ENCODE measurements at regions not wholly inside any gene's neighbourhood (a gene's known extent, or its start where the extent isn't known, plus 50 kb on each side); places are given as distances from the start of the nearest gene placed in this dataset.

DNA sequence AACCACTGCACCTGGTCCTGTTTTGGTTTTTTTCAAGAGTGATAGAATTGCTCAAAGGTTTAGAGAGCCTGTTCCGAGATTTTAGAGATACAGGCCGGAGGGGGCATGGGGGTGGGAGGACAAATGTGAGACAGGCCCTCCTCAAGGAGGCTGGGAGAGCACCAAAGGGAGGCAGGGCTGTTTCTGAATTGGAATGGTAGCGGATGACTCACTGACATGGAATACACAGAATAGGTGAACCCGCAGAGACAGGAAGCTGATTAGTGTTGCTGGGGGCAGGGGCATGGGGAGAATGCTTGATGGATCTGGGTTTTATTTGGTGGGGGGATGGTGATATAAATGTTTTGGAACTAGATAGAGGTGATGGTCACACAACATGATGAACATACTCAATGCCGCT lies 111.0 kb upstream of the MGAT5 start:
- H3K36me3 Mint-ChIP-seq (ENCODE audit: low read depth), result peaks cover 47% of the 10 kb centered on the region
- TF ChIP-seq, protein P1, sequence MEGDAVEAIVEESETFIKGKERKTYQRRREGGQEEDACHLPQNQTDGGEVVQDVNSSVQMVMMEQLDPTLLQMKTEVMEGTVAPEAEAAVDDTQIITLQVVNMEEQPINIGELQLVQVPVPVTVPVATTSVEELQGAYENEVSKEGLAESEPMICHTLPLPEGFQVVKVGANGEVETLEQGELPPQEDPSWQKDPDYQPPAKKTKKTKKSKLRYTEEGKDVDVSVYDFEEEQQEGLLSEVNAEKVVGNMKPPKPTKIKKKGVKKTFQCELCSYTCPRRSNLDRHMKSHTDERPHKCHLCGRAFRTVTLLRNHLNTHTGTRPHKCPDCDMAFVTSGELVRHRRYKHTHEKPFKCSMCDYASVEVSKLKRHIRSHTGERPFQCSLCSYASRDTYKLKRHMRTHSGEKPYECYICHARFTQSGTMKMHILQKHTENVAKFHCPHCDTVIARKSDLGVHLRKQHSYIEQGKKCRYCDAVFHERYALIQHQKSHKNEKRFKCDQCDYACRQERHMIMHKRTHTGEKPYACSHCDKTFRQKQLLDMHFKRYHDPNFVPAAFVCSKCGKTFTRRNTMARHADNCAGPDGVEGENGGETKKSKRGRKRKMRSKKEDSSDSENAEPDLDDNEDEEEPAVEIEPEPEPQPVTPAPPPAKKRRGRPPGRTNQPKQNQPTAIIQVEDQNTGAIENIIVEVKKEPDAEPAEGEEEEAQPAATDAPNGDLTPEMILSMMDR (IDR thresholded peaks at IDR 0.05), result no peak
- H3K9me3 Mint-ChIP-seq, result no peaks in the 10 kb centered on the region
- H3K27me3 Mint-ChIP-seq (ENCODE audit: low read depth, poor library complexity), result peaks cover 5% of the 10 kb centered on the region
- peaks cover 20% of the 10 kb centered on the region for H3K4me1 Mint-ChIP-seq
- no peak for DNase-seq
- no peak overlapping the region for H3K27ac Mint-ChIP-seq
- no peak overlapping the region for H3K4me3 Mint-ChIP-seq

DNA sequence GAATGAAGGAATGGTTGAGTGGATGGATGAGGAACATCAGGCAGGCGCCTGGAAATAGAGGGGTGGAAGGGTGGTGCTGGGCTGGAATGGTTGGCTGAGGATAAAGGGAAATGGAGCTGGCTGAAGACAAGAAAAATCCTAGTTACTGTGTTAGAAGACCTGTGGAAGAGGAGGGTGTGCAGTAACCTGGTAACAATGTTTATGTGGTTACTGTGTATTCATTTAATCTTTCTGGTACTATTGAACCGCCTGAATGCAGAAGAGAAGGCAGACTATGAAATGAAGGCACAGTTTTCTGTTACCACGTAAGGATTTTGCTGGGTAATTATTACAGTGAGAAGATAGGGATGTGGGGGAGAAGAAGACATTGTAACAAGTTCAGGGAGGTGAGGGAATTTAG lies 110.3 kb upstream of the MGAT5 start:
- DNase-seq, result no peak
- Mint-ChIP-seq H3K4me1 (peaks cover 26% of the 10 kb centered on the region), H3K9me3 (no peaks in the 10 kb centered on the region), H3K4me3 (no peak overlapping the region), H3K36me3 (ENCODE audit: low read depth) (peaks cover 40% of the 10 kb centered on the region), H3K27ac (no peak overlapping the region), H3K27me3 (ENCODE audit: low read depth, poor library complexity) (peaks cover 5% of the 10 kb centered on the region)
- TF ChIP-seq, protein P1 (IDR thresholded peaks at IDR 0.05), result no peak

DNA sequence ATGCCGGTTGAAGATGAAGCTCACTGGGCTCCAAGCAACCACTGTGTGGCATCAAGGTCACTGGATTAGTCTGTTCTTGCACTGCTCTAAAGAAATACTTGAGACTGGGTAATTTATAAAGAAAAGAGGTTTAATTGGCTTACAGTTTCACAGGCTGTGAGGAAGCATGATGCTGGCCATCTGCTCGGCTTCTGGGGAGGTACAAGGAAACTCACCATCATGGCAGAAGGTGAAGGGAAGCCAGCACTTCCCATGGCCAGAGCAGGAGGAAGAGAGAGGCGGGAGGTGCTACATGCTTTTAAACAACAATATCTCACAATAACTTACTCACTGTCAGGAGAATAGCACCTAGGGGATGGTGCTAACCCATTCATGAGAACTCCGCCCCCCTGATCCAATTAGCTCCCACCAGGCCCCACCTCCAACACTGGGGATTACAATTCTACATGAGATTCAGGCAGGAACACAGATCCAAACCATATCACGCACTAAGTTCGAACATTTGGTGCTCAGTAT lies 109.7 kb upstream of the MGAT5 start:
- DNase-seq, result no peak
- Mint-ChIP-seq H3K36me3 (ENCODE audit: low read depth) (peaks cover 35% of the 10 kb centered on the region), H3K4me1 (peaks cover 26% of the 10 kb centered on the region), H3K27me3 (ENCODE audit: low read depth, poor library complexity) (peaks cover 5% of the 10 kb centered on the region), H3K27ac (no peak overlapping the region), H3K4me3 (no peak overlapping the region), H3K9me3 (no peaks in the 10 kb centered on the region)
- TF ChIP-seq, protein P1 (IDR thresholded peaks at IDR 0.05), result no peak

DNA sequence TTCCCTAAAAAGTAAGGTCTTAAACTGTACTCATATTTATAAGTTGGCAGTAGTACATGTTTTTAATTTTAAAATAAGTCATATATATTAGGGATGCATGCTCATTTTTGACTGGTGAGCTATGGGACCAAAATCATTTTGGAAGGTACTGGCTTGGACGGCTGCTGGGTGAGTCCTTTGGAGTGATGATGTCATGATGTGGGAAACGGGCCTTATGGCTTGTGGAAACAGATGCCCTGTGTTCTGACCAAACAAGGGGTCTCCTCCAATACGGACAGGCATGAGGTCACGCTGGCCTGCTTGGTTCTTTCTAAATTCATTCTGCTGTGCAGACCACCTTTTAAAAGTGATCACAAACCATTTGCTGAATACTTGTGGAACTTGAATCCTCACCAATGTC lies 109.2 kb upstream of the MGAT5 start:
- peaks cover 5% of the 10 kb centered on the region for H3K27me3 Mint-ChIP-seq (ENCODE audit: low read depth, poor library complexity)
- TF ChIP-seq, protein P1 (IDR thresholded peaks at IDR 0.05), result no peak

DNA sequence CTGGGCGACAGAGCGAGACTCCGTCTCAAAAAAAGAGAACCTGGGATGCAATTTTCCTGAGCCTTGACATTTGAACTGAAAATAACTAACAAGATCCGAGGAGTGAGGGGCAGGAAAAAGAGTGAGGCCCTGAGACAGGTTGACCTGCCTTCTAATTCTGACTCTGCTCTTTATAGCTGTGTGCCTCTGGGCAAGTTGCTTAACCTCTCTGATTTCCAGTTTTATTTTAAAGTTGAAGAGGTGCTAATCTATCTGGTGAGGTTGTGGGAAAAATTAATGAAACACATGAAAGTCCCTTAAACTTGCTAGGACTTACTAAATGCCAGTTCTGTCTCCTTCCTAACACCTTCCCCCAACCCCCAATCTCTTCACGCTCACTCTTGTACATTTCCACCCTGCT lies 108.4 kb upstream of the MGAT5 start:
- peaks cover 5% of the 10 kb centered on the region for H3K27me3 Mint-ChIP-seq (ENCODE audit: low read depth, poor library complexity)
- H3K9me3 Mint-ChIP-seq, result no peaks in the 10 kb centered on the region
- peaks cover 30% of the 10 kb centered on the region for H3K36me3 Mint-ChIP-seq (ENCODE audit: low read depth)
- no peak overlapping the region for H3K27ac Mint-ChIP-seq
- no peak overlapping the region for H3K4me3 Mint-ChIP-seq
- H3K4me1 Mint-ChIP-seq, result peaks cover 26% of the 10 kb centered on the region
- TF ChIP-seq, protein P1 (IDR thresholded peaks at IDR 0.05), result no peak
- DNase-seq, result no peak

More for the DNA sequence above, 109.2 kb upstream of the MGAT5 start:
- no peak overlapping the region for H3K27ac Mint-ChIP-seq
- no peak overlapping the region for H3K4me3 Mint-ChIP-seq
- H3K9me3 Mint-ChIP-seq, result no peaks in the 10 kb centered on the region
- peaks cover 35% of the 10 kb centered on the region for H3K36me3 Mint-ChIP-seq (ENCODE audit: low read depth)
- no peak for DNase-seq
- peaks cover 26% of the 10 kb centered on the region for H3K4me1 Mint-ChIP-seq

DNA sequence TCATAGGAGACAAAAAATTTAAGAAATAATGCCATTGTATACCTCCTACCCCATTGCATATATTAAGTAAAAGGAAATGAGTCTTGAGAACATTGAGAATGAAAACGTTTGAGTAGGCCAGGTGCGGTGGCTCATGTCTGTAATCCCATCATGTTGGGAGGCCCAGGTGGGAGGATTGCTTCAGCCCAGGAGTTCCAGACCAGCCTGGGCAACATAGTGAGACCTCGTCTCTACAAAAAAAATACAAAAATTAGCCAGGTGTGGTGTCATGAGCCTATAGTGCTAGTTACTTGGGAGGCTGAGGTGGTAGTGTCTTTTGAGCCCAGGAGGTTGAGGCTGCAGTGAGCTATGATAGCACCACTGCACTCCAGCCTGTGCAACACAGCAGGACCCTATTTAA lies 107.7 kb upstream of the MGAT5 start:
- DNase-seq, result no peak
- H3K36me3 Mint-ChIP-seq (ENCODE audit: low read depth), result peaks cover 30% of the 10 kb centered on the region
- TF ChIP-seq, protein P1 (IDR thresholded peaks at IDR 0.05), result no peak
- peaks cover 24% of the 10 kb centered on the region for H3K4me1 Mint-ChIP-seq
- H3K4me3 Mint-ChIP-seq, result no peak overlapping the region
- H3K27me3 Mint-ChIP-seq (ENCODE audit: low read depth, poor library complexity), result peaks cover 5% of the 10 kb centered on the region
- H3K27ac Mint-ChIP-seq, result no peak overlapping the region
- H3K9me3 Mint-ChIP-seq, result no peaks in the 10 kb centered on the region
